ENCODE measurements at regions not wholly inside any gene's neighbourhood (a gene's known extent, or its start where the extent isn't known, plus 50 kb on each side); places are given as distances from the start of the nearest gene placed in this dataset.

- Mint-ChIP-seq H3K27me3 (peaks cover 0 to 19% of the 10 kb centered on the region in 2 donors), H3K4me3 (no peak overlapping the region), H3K4me1 (ENCODE audit: low read depth in 2 of 2) (no peaks in the 10 kb centered on the region), H3K27ac (no peak overlapping the region), H3K9me3 (no peaks in the 10 kb centered on the region), H3K36me3 (ENCODE audit: insufficient read depth) (no peaks in the 10 kb centered on the region)
- ATAC-seq (replicated peaks) (no peak), DNase-seq (no peak)
These were observed 256.5 kb downstream of the USP25 start for GRCh38 chr21:15986277-15986676.

- Mint-ChIP-seq H3K9me3 (no peaks in the 10 kb centered on the region), H3K27ac (no peak overlapping the region), H3K36me3 (ENCODE audit: insufficient read depth) (no peaks in the 10 kb centered on the region), H3K4me3 (no peak overlapping the region), H3K4me1 (ENCODE audit: low read depth in 2 of 2) (no peaks in the 10 kb centered on the region), H3K27me3 (no peaks in the 10 kb centered on the region)
- DNase-seq, result no peak
- no peak for ATAC-seq (replicated peaks)
These were observed 262.4 kb downstream of the USP25 start for GRCh38 chr21:15992171-15992570.

- H3K4me1 Mint-ChIP-seq (ENCODE audit: low read depth in 2 of 2), result no peaks in the 10 kb centered on the region
- no peak overlapping the region for H3K27ac Mint-ChIP-seq
These were observed 264.2 kb downstream of the USP25 start for GRCh38 chr21:15993951-15994350.

GRCh38 chr21:15999741-16000140 lies 270.0 kb downstream of the USP25 start:
- Mint-ChIP-seq H3K27me3 (no peaks in the 10 kb centered on the region), H3K4me3 (no peak overlapping the region), H3K9me3 (no peaks in the 10 kb centered on the region), H3K27ac (no peak overlapping the region), H3K36me3 (ENCODE audit: insufficient read depth) (no peaks in the 10 kb centered on the region), H3K4me1 (ENCODE audit: low read depth in 2 of 2) (no peaks in the 10 kb centered on the region)
- ATAC-seq (replicated peaks), result no peak
- no peak for DNase-seq

More at GRCh38 chr21:15993951-15994350, 264.2 kb downstream of the USP25 start:
- no peaks in the 10 kb centered on the region for H3K27me3 Mint-ChIP-seq
- DNase-seq (no peak), ATAC-seq (replicated peaks) (no peak)
- no peak overlapping the region for H3K4me3 Mint-ChIP-seq
- H3K9me3 Mint-ChIP-seq, result no peaks in the 10 kb centered on the region
- no peaks in the 10 kb centered on the region for H3K36me3 Mint-ChIP-seq (ENCODE audit: insufficient read depth)

- DNase-seq (no peak), ATAC-seq (replicated peaks) (no peak)
- H3K27me3 Mint-ChIP-seq, result no peaks in the 10 kb centered on the region
- no peaks in the 10 kb centered on the region for H3K9me3 Mint-ChIP-seq
- no peaks in the 10 kb centered on the region for H3K4me1 Mint-ChIP-seq (ENCODE audit: low read depth in 2 of 2)
- H3K4me3 Mint-ChIP-seq, result no peak overlapping the region
- H3K36me3 Mint-ChIP-seq (ENCODE audit: insufficient read depth), result no peaks in the 10 kb centered on the region
- no peak overlapping the region for H3K27ac Mint-ChIP-seq
These were observed 273.2 kb downstream of the USP25 start for GRCh38 chr21:16002874-16003466.

- no peaks in the 10 kb centered on the region for H3K27me3 Mint-ChIP-seq
- H3K27ac Mint-ChIP-seq, result no peak overlapping the region
- no peaks in the 10 kb centered on the region for H3K9me3 Mint-ChIP-seq
- H3K4me3 Mint-ChIP-seq, result no peak overlapping the region
- DNase-seq (no peak), ATAC-seq (replicated peaks) (no peak)
- H3K4me1 Mint-ChIP-seq (ENCODE audit: low read depth in 2 of 2), result no peaks in the 10 kb centered on the region
- H3K36me3 Mint-ChIP-seq (ENCODE audit: insufficient read depth), result no peaks in the 10 kb centered on the region
These were observed 274.3 kb downstream of the USP25 start for GRCh38 chr21:16004086-16004485.

GRCh38 chr21:16004523-16004922 lies 274.7 kb downstream of the USP25 start:
- H3K4me1 Mint-ChIP-seq (ENCODE audit: low read depth in 2 of 2), result no peaks in the 10 kb centered on the region
- no peaks in the 10 kb centered on the region for H3K36me3 Mint-ChIP-seq (ENCODE audit: insufficient read depth)
- H3K27ac Mint-ChIP-seq, result no peak overlapping the region
- H3K4me3 Mint-ChIP-seq, result no peak overlapping the region
- no peak for DNase-seq
- H3K9me3 Mint-ChIP-seq, result no peaks in the 10 kb centered on the region
- no peaks in the 10 kb centered on the region for H3K27me3 Mint-ChIP-seq
- ATAC-seq (replicated peaks), result no peak

GRCh38 chr21:16005996-16006395 lies 276.2 kb downstream of the USP25 start:
- DNase-seq (no peak), ATAC-seq (replicated peaks) (no peak)
- Mint-ChIP-seq H3K4me1 (ENCODE audit: low read depth in 2 of 2) (no peaks in the 10 kb centered on the region), H3K27me3 (no peaks in the 10 kb centered on the region), H3K9me3 (no peaks in the 10 kb centered on the region), H3K4me3 (no peak overlapping the region), H3K36me3 (ENCODE audit: insufficient read depth) (no peaks in the 10 kb centered on the region), H3K27ac (no peak overlapping the region)

- Mint-ChIP-seq H3K4me3 (no peak overlapping the region), H3K9me3 (no peaks in the 10 kb centered on the region), H3K36me3 (ENCODE audit: insufficient read depth) (no peaks in the 10 kb centered on the region), H3K27ac (no peak overlapping the region), H3K4me1 (ENCODE audit: low read depth in 2 of 2) (no peaks in the 10 kb centered on the region), H3K27me3 (no peaks in the 10 kb centered on the region)
- ATAC-seq (replicated peaks) (no peak), DNase-seq (no peak)
These were observed 278.2 kb downstream of the USP25 start for GRCh38 chr21:16007943-16008342.

- H3K36me3 Mint-ChIP-seq (ENCODE audit: insufficient read depth), result no peaks in the 10 kb centered on the region
- ATAC-seq (replicated peaks), result no peak
These were observed 281.9 kb downstream of the USP25 start for GRCh38 chr21:16011719-16012118.

GRCh38 chr21:16013570-16013969 lies 283.8 kb downstream of the USP25 start:
- H3K4me3 Mint-ChIP-seq, result no peak overlapping the region
- no peak for ATAC-seq (replicated peaks)

More at GRCh38 chr21:16011719-16012118, 281.9 kb downstream of the USP25 start:
- no peaks in the 10 kb centered on the region for H3K27me3 Mint-ChIP-seq
- H3K27ac Mint-ChIP-seq, result no peak overlapping the region
- no peak overlapping the region for H3K4me3 Mint-ChIP-seq
- DNase-seq, result no peak
- H3K4me1 Mint-ChIP-seq (ENCODE audit: low read depth in 2 of 2), result no peaks in the 10 kb centered on the region
- no peaks in the 10 kb centered on the region for H3K9me3 Mint-ChIP-seq

GRCh38 chr21:16020878-16021277 lies 291.1 kb downstream of the USP25 start:
- no peak for ATAC-seq (replicated peaks)

More at GRCh38 chr21:16013570-16013969, 283.8 kb downstream of the USP25 start:
- no peaks in the 10 kb centered on the region for H3K9me3 Mint-ChIP-seq
- H3K27ac Mint-ChIP-seq, result no peak overlapping the region
- H3K36me3 Mint-ChIP-seq (ENCODE audit: insufficient read depth), result no peaks in the 10 kb centered on the region
- no peaks in the 10 kb centered on the region for H3K4me1 Mint-ChIP-seq (ENCODE audit: low read depth in 2 of 2)
- H3K27me3 Mint-ChIP-seq, result no peaks in the 10 kb centered on the region
- no peak for DNase-seq

GRCh38 chr21:16022116-16022515 lies 292.3 kb downstream of the USP25 start:
- ATAC-seq (replicated peaks), result no peak
- Mint-ChIP-seq H3K27me3 (no peaks in the 10 kb centered on the region), H3K4me1 (ENCODE audit: low read depth in 2 of 2) (no peaks in the 10 kb centered on the region), H3K9me3 (peaks cover 1 to 8% of the 10 kb centered on the region in 2 donors), H3K27ac (no peak overlapping the region), H3K36me3 (ENCODE audit: insufficient read depth) (no peaks in the 10 kb centered on the region), H3K4me3 (no peak overlapping the region)
- DNase-seq, result no peak

More at GRCh38 chr21:16020878-16021277, 291.1 kb downstream of the USP25 start:
- Mint-ChIP-seq H3K9me3 (peaks cover 1 to 8% of the 10 kb centered on the region in 2 donors), H3K36me3 (ENCODE audit: insufficient read depth) (no peaks in the 10 kb centered on the region), H3K27ac (no peak overlapping the region), H3K4me3 (no peak overlapping the region), H3K4me1 (ENCODE audit: low read depth in 2 of 2) (no peaks in the 10 kb centered on the region), H3K27me3 (no peaks in the 10 kb centered on the region)
- no peak for DNase-seq

GRCh38 chr21:16022921-16023320 lies 293.1 kb downstream of the USP25 start:
- peaks cover 1 to 8% of the 10 kb centered on the region in 2 donors for H3K9me3 Mint-ChIP-seq
- ATAC-seq (replicated peaks) (no peak), DNase-seq (no peak)
- no peaks in the 10 kb centered on the region for H3K36me3 Mint-ChIP-seq (ENCODE audit: insufficient read depth)
- no peak overlapping the region for H3K27ac Mint-ChIP-seq
- H3K4me3 Mint-ChIP-seq, result no peak overlapping the region
- no peaks in the 10 kb centered on the region for H3K4me1 Mint-ChIP-seq (ENCODE audit: low read depth in 2 of 2)
- no peaks in the 10 kb centered on the region for H3K27me3 Mint-ChIP-seq

GRCh38 chr21:16028142-16028541 lies 298.4 kb downstream of the USP25 start:
- ATAC-seq (replicated peaks) (no peak), DNase-seq (no peak)
- Mint-ChIP-seq H3K9me3 (peaks cover 0 to 3% of the 10 kb centered on the region in 2 donors), H3K4me3 (no peak overlapping the region), H3K36me3 (ENCODE audit: insufficient read depth) (no peaks in the 10 kb centered on the region), H3K27me3 (no peaks in the 10 kb centered on the region), H3K27ac (no peak overlapping the region), H3K4me1 (ENCODE audit: low read depth in 2 of 2) (no peaks in the 10 kb centered on the region)

Data from effector memory CD8-positive, alpha-beta T cell (primary cell).